ENCODE measurements at regions not wholly inside any gene's neighbourhood (a gene's known extent, or its start where the extent isn't known, plus 50 kb on each side); places are given as distances from the start of the nearest gene placed in this dataset.
"Not testable (repeated sequence)": the region's sequence is repeated elsewhere in the genome, so short reads cannot be mapped to it uniquely, and the experiment has no call there.

- intact Hi-C loops (cut with DNase I, micrococcal nuclease) = no loop called here
- no peak for DNase-seq
- ATAC-seq = peak; percentile 89
Measured at GRCh38 chr13:90696656-90697055, 650.8 kb upstream of the MIR17HG start.

GRCh38 chr13:90700340-90700739 lies 647.1 kb upstream of the MIR17HG start:
- intact Hi-C loops (cut with DNase I, micrococcal nuclease) = no loop called here
- no peak for ATAC-seq
- DNase-seq = no peak

GRCh38 chr13:90701264-90701663 lies 646.2 kb upstream of the MIR17HG start:
- intact Hi-C loops (cut with DNase I, micrococcal nuclease) = no loop called here
- no peak for DNase-seq
- no peak for ATAC-seq

- DNase-seq = no peak
- intact Hi-C loops (cut with DNase I, micrococcal nuclease) = no loop called here
- ATAC-seq = no peak
Measured at GRCh38 chr13:90702050-90702449, 645.4 kb upstream of the MIR17HG start.

DNA sequence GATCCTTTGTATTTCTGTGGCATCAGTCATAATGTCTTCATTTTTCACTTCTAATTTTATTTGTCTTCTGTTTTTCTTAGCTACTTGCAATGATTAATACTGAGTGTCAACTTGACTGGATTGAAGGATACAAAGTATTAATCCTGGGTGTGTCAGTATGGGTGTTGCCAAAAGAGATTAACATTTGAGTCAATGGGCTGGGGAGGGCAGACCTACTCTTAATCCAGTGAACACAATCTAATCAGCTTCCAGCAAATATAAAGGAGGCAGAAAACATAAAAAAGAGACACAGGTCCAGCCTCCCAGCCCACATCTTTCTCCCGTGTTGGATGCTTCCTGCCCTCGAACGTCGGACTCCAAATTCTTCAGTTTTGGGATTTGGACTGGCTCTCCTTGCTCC lies 640.9 kb upstream of the MIR17HG start:
- intact Hi-C loops (cut with DNase I, micrococcal nuclease) = no loop called here
- DNase-seq = no peak
- no peak for ATAC-seq

- intact Hi-C loops (cut with DNase I, micrococcal nuclease) = no loop called here
- ATAC-seq = no peak
- no peak for DNase-seq
Measured at GRCh38 chr13:90708128-90708527, 639.4 kb upstream of the MIR17HG start.

DNA sequence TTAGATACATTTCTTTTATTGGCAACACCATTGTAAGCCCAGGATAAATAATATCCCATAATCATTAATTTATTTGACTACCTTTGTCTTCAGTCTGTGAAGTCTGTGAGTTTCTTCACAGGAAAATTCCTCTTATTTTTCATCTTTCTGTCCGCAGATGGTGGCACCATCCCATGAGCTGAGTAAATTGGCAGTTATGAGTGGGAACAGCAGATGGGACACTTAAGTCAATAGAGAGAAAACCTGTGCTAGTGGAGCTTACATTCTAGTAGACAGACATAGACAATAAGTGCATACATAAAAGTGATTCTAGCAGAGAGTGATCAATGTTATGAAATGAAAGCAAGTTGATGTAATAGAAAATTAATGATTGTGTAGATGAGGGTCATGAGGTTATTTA lies 638.2 kb upstream of the MIR17HG start:
- no peak for ATAC-seq
- intact Hi-C loops (cut with DNase I, micrococcal nuclease) = no loop called here
- DNase-seq = no peak

- intact Hi-C loops (cut with DNase I, micrococcal nuclease) = no loop called here
- no peak for DNase-seq
Measured at GRCh38 chr13:90710164-90710759, 637.2 kb upstream of the MIR17HG start.

GRCh38 chr13:90713441-90714133 lies 633.9 kb upstream of the MIR17HG start:
- no peak for ATAC-seq
- intact Hi-C loops (cut with DNase I, micrococcal nuclease) = no loop called here
- no peak for DNase-seq

More at GRCh38 chr13:90710164-90710759, 637.2 kb upstream of the MIR17HG start:
- ATAC-seq = no peak

DNA sequence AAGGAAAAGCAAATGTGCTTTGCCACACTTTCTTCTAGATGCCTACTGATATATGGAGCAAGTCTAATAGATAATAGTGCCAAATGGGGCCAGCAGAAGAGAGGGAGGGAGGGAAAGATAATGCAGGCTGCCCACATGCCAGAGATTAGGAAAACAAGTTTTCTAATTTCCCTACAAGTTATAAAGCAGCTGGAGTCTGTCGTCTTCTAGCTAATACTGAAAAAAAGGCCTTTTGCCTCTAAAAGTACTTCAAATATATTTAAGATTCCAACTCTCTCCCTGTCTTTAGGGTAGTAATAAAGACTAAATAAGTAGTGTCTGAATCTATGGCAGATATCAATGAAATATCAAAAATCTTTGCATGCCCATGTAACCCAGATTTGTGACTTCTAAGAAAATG lies 632.0 kb upstream of the MIR17HG start:
- ATAC-seq (no peak), DNase-seq (no peak)
- intact Hi-C loops (cut with DNase I, micrococcal nuclease) = no loop called here

GRCh38 chr13:90717451-90717936 lies 630.0 kb upstream of the MIR17HG start:
- no peak for DNase-seq
- no peak for ATAC-seq
- intact Hi-C loops (cut with DNase I, micrococcal nuclease) = no loop called here

GRCh38 chr13:90719461-90719860 lies 628.0 kb upstream of the MIR17HG start:
- DNase-seq = no peak
- intact Hi-C loops (cut with DNase I, micrococcal nuclease) = no loop called here
- ATAC-seq = no peak

DNA sequence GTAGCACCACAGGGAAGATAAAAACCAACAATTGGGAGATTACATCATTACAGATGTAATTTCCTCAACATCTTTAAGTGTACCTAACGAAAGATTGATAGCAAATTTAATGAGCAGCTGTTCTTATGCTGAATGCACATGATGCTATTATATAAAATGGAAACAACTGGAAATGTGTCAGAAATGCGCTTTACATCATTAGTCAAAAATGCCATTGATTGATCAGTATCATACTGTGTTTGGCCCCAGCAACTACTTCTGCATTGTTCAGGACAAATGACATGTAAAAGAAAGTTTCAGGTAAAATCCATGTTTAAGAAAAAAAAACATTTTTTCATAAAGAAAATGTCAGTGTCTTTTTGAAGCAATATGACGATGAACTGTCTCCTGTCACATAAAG lies 625.5 kb upstream of the MIR17HG start:
- intact Hi-C loops (cut with DNase I, micrococcal nuclease) = no loop called here
- ATAC-seq = no peak
- no peak for DNase-seq

DNA sequence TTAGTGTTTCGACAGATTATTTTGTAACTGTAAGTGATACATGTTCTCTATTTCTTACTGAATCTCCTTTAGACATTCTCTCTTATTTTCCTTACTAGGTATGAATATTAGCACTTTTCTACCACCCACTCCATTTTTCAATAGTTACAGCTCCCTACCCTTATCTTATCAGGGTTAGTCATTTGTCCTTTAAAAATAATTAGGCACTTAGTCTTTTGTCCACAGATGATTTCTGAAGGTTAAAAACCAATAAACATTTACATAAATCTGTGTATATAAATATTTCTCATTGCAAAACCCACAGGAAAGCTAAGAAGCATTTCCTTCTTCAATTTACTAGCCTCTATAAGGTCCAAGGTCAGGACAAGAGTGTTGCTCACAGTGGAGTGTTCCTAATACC lies 624.1 kb upstream of the MIR17HG start:
- ATAC-seq (no peak), DNase-seq (no peak)
- intact Hi-C loops (cut with DNase I, micrococcal nuclease) = no loop called here

GRCh38 chr13:90726375-90726774 lies 621.1 kb upstream of the MIR17HG start:
- ATAC-seq = no peak
- intact Hi-C loops (cut with DNase I, micrococcal nuclease) = no loop called here
- DNase-seq = no peak

DNA sequence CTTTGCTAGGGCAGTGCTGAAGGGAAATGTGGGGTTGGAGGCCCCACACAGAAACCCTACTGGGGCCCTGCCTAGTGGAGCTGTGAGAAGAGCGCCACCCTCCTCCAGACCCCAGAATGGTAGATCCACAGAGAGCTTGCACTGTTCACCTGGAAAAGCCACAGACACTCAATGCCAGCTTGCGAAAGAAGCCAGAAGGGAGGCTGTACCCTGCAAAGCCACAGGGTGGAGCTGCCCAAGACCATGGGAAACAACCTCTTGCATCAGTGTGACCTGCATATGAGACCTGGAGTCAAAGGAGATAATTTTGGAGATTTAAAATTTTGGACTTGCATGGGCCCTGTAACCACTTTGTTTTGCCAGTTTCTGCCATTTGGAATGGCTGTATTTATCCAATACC lies 615.4 kb upstream of the MIR17HG start:
- DNase-seq = no peak
- no peak for ATAC-seq

DNA sequence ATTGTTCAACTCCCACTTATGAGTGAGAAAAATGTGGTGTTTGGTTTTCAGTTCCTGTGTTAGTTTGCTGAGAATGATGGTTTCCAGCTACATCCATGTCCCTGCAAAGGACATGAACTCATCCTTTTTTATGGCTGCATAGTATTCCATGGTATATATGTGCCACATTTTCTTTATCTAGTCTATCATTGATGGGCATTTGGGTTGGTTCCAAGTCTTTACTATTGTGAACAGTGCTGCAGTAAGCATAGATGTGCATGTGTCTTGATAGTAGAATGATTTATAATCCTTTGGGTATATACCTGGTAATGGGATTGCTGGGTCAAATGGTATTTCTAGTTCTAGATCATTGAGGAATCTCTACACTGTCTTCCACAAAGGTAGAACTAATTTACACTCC lies 613.0 kb upstream of the MIR17HG start:
- DNase-seq; intact Hi-C loops (cut with DNase I, micrococcal nuclease); ATAC-seq: not testable (repeated sequence)

More for the DNA sequence above, 615.4 kb upstream of the MIR17HG start:
- intact Hi-C loops (cut with DNase I, micrococcal nuclease) = no loop called here

DNA sequence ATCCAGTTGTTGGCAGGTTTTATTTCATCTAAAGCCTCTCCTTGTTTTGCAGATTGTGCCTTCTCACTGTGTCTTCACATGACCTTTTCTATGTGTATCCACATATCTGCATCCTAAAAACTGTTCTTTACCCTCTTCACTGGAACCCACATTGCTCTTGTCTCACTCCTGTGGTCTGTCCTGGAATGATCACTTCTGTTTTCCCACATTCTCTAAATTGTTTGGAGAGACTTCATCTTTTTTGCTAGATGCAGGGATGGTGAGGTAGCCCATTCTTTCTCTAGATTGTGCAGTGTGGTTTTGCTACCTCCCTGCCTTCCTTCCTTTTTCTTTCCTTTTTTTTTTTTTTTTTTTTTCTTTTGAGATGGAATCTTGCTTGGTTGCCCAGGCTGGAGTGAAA lies 608.6 kb upstream of the MIR17HG start:
- no peak for ATAC-seq
- intact Hi-C loops (cut with DNase I, micrococcal nuclease) = no loop called here
- DNase-seq = no peak

DNA sequence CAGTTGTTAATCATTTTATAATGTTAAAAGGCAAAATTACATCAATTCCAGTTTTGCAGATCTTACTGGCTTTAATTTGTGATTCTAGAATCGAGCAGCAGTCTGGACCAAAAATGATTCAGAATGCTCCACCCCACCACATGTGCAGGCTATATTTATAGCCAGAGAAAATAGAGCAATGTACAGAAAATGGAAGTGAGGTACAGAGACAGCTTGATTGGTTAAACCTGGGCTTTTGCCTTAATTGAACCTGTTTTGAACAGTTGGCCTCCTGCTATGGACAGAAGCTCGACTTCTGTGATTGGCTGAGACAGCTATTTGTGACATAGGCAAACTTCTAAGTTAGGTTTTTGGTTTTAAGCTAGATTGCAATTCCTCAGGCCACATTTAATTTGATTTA lies 607.4 kb upstream of the MIR17HG start:
- DNase-seq (no peak), ATAC-seq (no peak)
- intact Hi-C loops (cut with DNase I, micrococcal nuclease) = no loop called here

DNA sequence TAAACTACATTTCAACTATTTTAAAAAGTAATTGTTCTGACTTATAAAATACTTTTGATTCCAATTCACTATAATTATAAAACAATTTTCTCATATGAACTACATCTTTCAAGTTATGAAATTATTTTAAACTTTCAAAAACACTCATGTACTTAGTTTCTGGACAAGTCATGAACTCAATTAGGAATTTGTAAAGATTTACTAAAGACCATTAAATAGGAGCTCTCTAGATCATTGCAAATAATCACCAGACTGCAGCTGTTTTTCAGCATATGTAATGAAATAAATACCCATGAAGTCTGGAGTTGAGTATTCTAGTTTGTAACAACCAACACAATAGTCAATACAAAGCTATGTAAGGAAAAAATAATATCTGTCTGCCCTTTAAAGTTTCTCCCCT lies 605.1 kb upstream of the MIR17HG start:
- DNase-seq (no peak), ATAC-seq (no peak)
- intact Hi-C loops (cut with DNase I, micrococcal nuclease) = no loop called here

GRCh38 chr13:90746230-90746629 lies 601.3 kb upstream of the MIR17HG start:
- intact Hi-C loops (cut with DNase I, micrococcal nuclease) = no loop called here
- ATAC-seq (no peak), DNase-seq (no peak)

Measured in left colon (tissue), 2 donors.